OCI-LY7 (cell line): ENCODE measurements at regions not wholly inside any gene's neighbourhood (a gene's known extent, or its start where the extent isn't known, plus 50 kb on each side); places are given as distances from the start of the nearest gene placed in this dataset.

ENCODE experiments used
- BruUV-seq: library from RNA; stranded (reverse); fragments of 400-500 nt; replicated peaks from 2 replicates; lab custom pipeline; 2021; lab: Mats Ljungman, UMichigan
- CTCF ChIA-PET: fragments of 300-600 bp; sonication (Branson Sonifier 250); formaldehyde crosslinking; loops from one replicate; lab custom pipeline; 2022; ENCODE audit warnings: antibody characterized with exemption; ENCODE audit not compliant: unreplicated experiment; lab: Charles Lee
- POLR2A ChIA-PET: fragments of 300-600 bp; sonication (Branson Sonifier 250); formaldehyde crosslinking; loops from one replicate; lab custom pipeline; 2022; ENCODE audit warnings: antibody characterized with exemption; lab: Charles Lee
- DNase-seq: peaks from one replicate; pipeline ENCODE4 v3.0.0-alpha.2; 2015; ENCODE audit warnings: low spot score
- H2AFZ ChIP-seq: fragments of 200-600 bp; sonication (generic), shearing (Covaris generic); 2 replicates; pipeline ENCODE4 v1.6.1; 2014; ENCODE audit warnings: mild to moderate bottlenecking, antibody characterized with exemption, low read length, moderate library complexity
- H3K27ac ChIP-seq: fragments of 200-600 bp; sonication (generic); 2 replicates; pipeline ENCODE4 v1.5.1; 2014; ENCODE audit warnings: mixed run types, low read depth, mild to moderate bottlenecking, moderate library complexity, low read length, inconsistent platforms; ENCODE audit not compliant: poor library complexity, severe bottlenecking
- H3K36me3 ChIP-seq: fragments of 200-600 bp; sonication (generic); 2 replicates; pipeline ENCODE4 v1.6.1; 2014; ENCODE audit warnings: mild to moderate bottlenecking, antibody characterized with exemption, low read length, moderate library complexity, mixed read lengths; ENCODE audit not compliant: insufficient read depth
- H3K4me1 ChIP-seq: fragments of 200-600 bp; sonication (generic); 2 replicates; pipeline ENCODE4 v1.5.1; 2014; ENCODE audit warnings: mild to moderate bottlenecking, low read length; ENCODE audit not compliant: insufficient read depth, poor library complexity, severe bottlenecking
- H3K4me2 ChIP-seq: fragments of 200-600 bp; sonication (generic); 2 replicates; pipeline ENCODE4 v1.6.1; 2014; ENCODE audit warnings: mild to moderate bottlenecking, low read length
- H3K4me3 ChIP-seq: fragments of 200-600 bp; sonication (generic); 2 replicates; pipeline ENCODE4 v1.5.1; 2014; ENCODE audit warnings: mild to moderate bottlenecking, low read depth, low read length; ENCODE audit not compliant: poor library complexity, severe bottlenecking
- H3K79me2 ChIP-seq: fragments of 200-600 bp; sonication (generic); 2 replicates; pipeline ENCODE4 v1.6.1; 2016; ENCODE audit warnings: low read depth, mild to moderate bottlenecking, low read length, moderate library complexity, mixed read lengths; ENCODE audit not compliant: insufficient read depth
- H3K9me2 ChIP-seq: fragments of 200-600 bp; sonication (generic); 2 replicates; pipeline ENCODE4 v1.6.1; 2016; ENCODE audit warnings: mild to moderate bottlenecking, low read length, mixed read lengths; ENCODE audit not compliant: insufficient read depth
- H3K9me3 ChIP-seq: fragments of 200-600 bp; sonication (generic); 2 replicates; pipeline ENCODE4 v1.6.1; 2014; ENCODE audit warnings: mild to moderate bottlenecking, mixed run types, low read length, mixed read lengths
- H4K20me1 ChIP-seq: fragments of 200-600 bp; sonication (generic); 2 replicates; pipeline ENCODE4 v1.6.1; 2014; ENCODE audit warnings: mild to moderate bottlenecking, antibody characterized with exemption, low read length, moderate library complexity, mixed read lengths; ENCODE audit not compliant: insufficient read depth
- EZH2phosphoT487 ChIP-seq: fragments of 200-600 bp; sonication (generic); IDR thresholded peaks from 2 replicates; pipeline ENCODE4 v1.6.1; 2018; ENCODE audit warnings: low read depth, borderline replicate concordance, mild to moderate bottlenecking, mixed run types, antibody characterized with exemption, low read length, moderate library complexity, mixed read lengths
- intact Hi-C: fragments of 100-400 bp; cut with micrococcal nuclease; formaldehyde crosslinking; loops from one replicate; pipeline ENCODE4 v1.10.0; 2022; ENCODE audit not compliant: unreplicated experiment
- TF ChIP-seq, protein P1 (sequence below): fragments of 200-600 bp; sonication (generic); conservative IDR thresholded peaks from 2 replicates; pipeline ENCODE4 v1.5.1; 2014; ENCODE audit warnings: mild to moderate bottlenecking, antibody characterized with exemption, low read length, moderate library complexity, mixed read lengths

DNA sequence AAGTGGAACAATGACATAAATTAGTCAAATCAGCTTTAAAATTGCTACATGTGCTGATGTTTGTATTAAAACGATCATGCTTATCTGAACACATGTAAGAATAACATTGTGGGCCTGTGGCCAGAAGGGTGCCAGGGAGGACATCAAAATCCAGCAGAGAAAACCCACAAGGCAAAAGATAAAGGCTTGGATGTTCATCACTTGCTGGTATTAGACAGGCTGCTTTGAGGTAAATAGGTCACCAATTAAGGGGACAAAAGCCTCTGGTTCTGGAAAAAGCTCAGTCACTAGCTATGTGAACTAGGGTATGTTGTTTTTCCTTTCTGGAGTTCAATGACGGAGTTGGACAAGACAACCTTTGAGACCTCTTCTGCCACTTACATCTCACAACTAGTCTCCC, 74.4 kb upstream of the TMEM108 start:
- Histone ChIP-seq H3K27ac (no peak overlapping the region), H4K20me1 (no peaks in the 10 kb centered on the region), H3K4me2 (no peak overlapping the region), H2AFZ (no peak overlapping the region), H3K79me2 (no peaks in the 10 kb centered on the region), H3K4me3 (no peak overlapping the region), H3K9me2 (no peaks in the 10 kb centered on the region), H3K36me3 (no peaks in the 10 kb centered on the region), H3K4me1 (no peaks in the 10 kb centered on the region), H3K9me3 (no peaks in the 10 kb centered on the region)
- intact Hi-C loops, result no loop called here
- ChIA-PET CTCF (no interaction called here), POLR2A (no interaction called here)
- no peak for TF ChIP-seq EZH2phosphoT487
- TF ChIP-seq, protein P1, sequence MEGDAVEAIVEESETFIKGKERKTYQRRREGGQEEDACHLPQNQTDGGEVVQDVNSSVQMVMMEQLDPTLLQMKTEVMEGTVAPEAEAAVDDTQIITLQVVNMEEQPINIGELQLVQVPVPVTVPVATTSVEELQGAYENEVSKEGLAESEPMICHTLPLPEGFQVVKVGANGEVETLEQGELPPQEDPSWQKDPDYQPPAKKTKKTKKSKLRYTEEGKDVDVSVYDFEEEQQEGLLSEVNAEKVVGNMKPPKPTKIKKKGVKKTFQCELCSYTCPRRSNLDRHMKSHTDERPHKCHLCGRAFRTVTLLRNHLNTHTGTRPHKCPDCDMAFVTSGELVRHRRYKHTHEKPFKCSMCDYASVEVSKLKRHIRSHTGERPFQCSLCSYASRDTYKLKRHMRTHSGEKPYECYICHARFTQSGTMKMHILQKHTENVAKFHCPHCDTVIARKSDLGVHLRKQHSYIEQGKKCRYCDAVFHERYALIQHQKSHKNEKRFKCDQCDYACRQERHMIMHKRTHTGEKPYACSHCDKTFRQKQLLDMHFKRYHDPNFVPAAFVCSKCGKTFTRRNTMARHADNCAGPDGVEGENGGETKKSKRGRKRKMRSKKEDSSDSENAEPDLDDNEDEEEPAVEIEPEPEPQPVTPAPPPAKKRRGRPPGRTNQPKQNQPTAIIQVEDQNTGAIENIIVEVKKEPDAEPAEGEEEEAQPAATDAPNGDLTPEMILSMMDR, result no peak
- no peak for DNase-seq
- BruUV-seq, result no TSS peak

DNA sequence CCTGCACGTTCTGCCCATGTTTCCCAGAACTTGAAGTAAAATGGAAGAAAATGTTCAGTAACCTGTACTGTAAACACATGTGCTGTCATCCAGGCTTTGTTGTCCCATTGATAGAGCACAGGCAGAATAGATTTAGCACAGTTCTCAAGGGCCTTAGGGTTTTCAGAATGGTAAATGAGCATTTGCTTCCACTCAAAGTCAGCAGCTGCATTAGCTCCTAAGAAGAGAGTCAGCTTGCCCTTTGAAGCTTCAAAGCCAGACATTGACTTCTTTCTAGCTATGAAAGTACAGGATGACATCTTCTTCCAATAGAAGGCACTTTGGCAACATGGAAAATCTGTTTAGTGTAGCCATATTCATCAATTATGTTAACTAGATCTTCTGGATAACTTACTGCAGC, 76.2 kb upstream of the TMEM108 start:
- no peaks in the 10 kb centered on the region for H3K9me2 ChIP-seq
- no TSS peak for BruUV-seq
- H2AFZ ChIP-seq, result no peak overlapping the region
- no peak overlapping the region for H3K4me2 ChIP-seq
- TF ChIP-seq, protein P1, result no peak
- no peak for TF ChIP-seq EZH2phosphoT487
- no peaks in the 10 kb centered on the region for H4K20me1 ChIP-seq
- H3K79me2 ChIP-seq, result no peaks in the 10 kb centered on the region
- no peaks in the 10 kb centered on the region for H3K36me3 ChIP-seq
- POLR2A ChIA-PET, result no interaction called here
- H3K4me3 ChIP-seq, result no peak overlapping the region
- CTCF ChIA-PET, result interaction anchor here (0.5 kb wide), 1 partner anchor 1690 kb away, joined by 3 read pairs; no protein-coding TSS in a partner anchor
- DNase-seq, result no peak
- no peaks in the 10 kb centered on the region for H3K4me1 ChIP-seq
- intact Hi-C loops, result no loop called here
- no peak overlapping the region for H3K27ac ChIP-seq
- no peaks in the 10 kb centered on the region for H3K9me3 ChIP-seq

DNA sequence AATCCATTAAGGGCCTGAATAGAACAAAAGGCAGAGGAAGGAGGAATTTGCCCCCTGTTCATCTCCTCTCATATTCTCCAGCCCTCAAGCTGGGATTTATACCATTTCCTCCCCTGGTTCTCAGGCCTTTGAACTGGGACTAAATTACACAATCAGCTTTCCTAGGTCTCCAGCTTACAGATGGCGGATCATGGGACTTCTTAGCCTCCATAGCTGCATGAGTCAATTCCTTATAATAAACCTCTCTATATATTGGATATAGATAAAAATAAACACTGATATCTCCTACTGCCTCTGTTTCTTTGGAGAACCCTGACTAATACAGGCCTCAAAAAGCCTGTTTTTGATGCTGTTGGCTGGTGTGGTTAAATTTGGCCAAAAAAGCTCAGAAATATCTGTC, 84.5 kb upstream of the TMEM108 start:
- no peak for DNase-seq
- ChIA-PET POLR2A (no interaction called here), CTCF (no interaction called here)
- Histone ChIP-seq H3K4me2 (no peak overlapping the region), H3K79me2 (no peaks in the 10 kb centered on the region), H4K20me1 (no peaks in the 10 kb centered on the region), H2AFZ (no peak overlapping the region), H3K4me1 (no peaks in the 10 kb centered on the region), H3K9me3 (no peaks in the 10 kb centered on the region), H3K27ac (no peak overlapping the region), H3K36me3 (no peaks in the 10 kb centered on the region), H3K9me2 (no peaks in the 10 kb centered on the region), H3K4me3 (no peak overlapping the region)
- intact Hi-C loops, result no loop called here
- BruUV-seq, result no TSS peak
- no peak for TF ChIP-seq EZH2phosphoT487
- TF ChIP-seq, protein P1, result no peak
